ENCODE measurements at regions not wholly inside any gene's neighbourhood (a gene's known extent, or its start where the extent isn't known, plus 50 kb on each side); places are given as distances from the start of the nearest gene placed in this dataset.
"Not testable (repeated sequence)": the region's sequence is repeated elsewhere in the genome, so short reads cannot be mapped to it uniquely, and the experiment has no call there.

DNA sequence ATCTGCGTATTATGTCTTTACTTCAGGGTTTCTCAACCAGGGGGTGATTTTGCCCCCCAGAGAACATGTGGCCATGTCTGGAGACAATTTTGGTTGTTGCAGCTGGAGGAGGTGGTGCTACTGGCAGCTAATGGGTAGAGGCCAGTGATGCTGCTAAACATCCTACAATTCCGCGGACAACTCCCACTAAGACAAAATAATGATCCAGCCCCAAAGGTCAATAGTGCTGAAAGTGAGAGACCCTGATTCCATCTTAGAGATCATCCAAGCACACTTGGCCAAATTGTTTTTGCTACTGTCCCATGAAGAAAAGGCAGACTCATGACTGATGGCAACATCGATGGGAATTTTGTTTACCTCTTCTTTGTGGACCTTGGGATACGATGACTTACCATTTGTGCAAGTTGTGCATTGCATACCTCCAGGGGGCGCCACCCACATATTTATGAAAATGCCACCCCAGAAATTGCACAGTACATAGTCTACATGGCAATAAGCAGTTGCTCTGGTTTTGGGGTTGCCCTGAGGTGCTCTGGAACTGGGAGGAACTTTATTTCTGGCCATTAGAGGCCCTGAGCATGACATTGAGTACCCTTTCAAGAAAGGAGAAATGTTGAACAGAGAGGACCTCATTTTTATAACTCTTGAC lies 144.3 kb downstream of the UNC93B1 start:
- TF ChIP-seq, protein P1, sequence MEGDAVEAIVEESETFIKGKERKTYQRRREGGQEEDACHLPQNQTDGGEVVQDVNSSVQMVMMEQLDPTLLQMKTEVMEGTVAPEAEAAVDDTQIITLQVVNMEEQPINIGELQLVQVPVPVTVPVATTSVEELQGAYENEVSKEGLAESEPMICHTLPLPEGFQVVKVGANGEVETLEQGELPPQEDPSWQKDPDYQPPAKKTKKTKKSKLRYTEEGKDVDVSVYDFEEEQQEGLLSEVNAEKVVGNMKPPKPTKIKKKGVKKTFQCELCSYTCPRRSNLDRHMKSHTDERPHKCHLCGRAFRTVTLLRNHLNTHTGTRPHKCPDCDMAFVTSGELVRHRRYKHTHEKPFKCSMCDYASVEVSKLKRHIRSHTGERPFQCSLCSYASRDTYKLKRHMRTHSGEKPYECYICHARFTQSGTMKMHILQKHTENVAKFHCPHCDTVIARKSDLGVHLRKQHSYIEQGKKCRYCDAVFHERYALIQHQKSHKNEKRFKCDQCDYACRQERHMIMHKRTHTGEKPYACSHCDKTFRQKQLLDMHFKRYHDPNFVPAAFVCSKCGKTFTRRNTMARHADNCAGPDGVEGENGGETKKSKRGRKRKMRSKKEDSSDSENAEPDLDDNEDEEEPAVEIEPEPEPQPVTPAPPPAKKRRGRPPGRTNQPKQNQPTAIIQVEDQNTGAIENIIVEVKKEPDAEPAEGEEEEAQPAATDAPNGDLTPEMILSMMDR (IDR thresholded peaks at IDR 0.05) = peak in 3 of 6 experiments; percentile 18 to 52 (median 39)
- TF ChIP-seq POLR2A (IDR thresholded peaks at IDR 0.05) = not testable (repeated sequence)

All from esophagus squamous epithelium (tissue), 4 donors.